Heart left ventricle (tissue), 13 donors: ENCODE measurements at regions not wholly inside any gene's neighbourhood (a gene's known extent, or its start where the extent isn't known, plus 50 kb on each side); places are given as distances from the start of the nearest gene placed in this dataset.

Experiments used
- POLR2A ChIP-seq, 2 donors: fragments of 450-650 bp; IDR thresholded peaks; one replicate each; pipeline ENCODE4 v1.6.1; 2017; ENCODE audit warnings: antibody characterized with exemption in 2 of 2, mild to moderate bottlenecking in 2 of 2, moderate library complexity in 2 of 2
- TF ChIP-seq, protein P1 (sequence below), 12 donors: fragments of 200-600 bp; sonication (generic) in 4 of 12; IDR thresholded peaks; one replicate each; pipeline versions ENCODE4 v1.5.0 to v1.8.0; 2018 to 2022; ENCODE audit warnings: antibody characterized with exemption in 12 of 12, mild to moderate bottlenecking in 5 of 12
- donor health status: ischemic (EF 13 %, LVEDD 7.1; RV severe dilation, severe dysfunction).
- donor health status: DM: no; HTN: yes; CAD: no.
- donor health status: DM: no; HTN: no; CAD: no.
- donor health status: ischemic (EF 25% LVEDD 6.9; RV normal size, moderate dysfunction).
- donor health status: ischemic (EF 25% LVEDD 5.7; RV mildly dilated, moderate dysfunction).
- donor health status: ischemic (EF 35%, LVEDD 5.7; RV mildly dilated, moderate dysfunction).
- donor health status: nonischemic (EF 11% LVEDD 7.7; RV severe dilation, severe dysfunction).
- donor health status: DM: yes; HTN: yes; CAD: no.
- donor health status: PGD.
- donor health status: ischemic (EF 29% LVEDD 5.4; RV normal size, mild dysfunction).
- donor health status: nonischemic (EF 23%, LVEDD 6.1; RV moderate dilation, normal function).

DNA sequence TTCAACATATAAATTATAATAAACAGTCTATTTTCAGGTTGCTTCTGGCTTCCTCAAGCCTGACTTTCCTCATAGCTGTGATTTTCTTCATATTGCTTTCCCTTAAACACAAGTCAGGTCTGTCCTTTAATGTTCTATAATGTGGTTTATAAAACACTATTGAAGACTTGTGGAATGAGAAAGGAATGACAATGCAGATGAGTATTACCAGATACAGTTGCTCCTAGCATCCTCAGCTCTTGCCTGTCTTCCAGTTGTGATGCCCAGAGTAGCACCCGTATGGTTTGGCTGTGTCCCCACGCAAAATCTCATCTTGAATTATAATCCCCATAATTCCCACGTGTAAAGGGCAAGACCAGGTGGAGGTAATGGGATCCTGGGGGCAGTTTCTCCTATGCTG lies 265.7 kb upstream of the BOD1L1 start:
- TF ChIP-seq, protein P1, sequence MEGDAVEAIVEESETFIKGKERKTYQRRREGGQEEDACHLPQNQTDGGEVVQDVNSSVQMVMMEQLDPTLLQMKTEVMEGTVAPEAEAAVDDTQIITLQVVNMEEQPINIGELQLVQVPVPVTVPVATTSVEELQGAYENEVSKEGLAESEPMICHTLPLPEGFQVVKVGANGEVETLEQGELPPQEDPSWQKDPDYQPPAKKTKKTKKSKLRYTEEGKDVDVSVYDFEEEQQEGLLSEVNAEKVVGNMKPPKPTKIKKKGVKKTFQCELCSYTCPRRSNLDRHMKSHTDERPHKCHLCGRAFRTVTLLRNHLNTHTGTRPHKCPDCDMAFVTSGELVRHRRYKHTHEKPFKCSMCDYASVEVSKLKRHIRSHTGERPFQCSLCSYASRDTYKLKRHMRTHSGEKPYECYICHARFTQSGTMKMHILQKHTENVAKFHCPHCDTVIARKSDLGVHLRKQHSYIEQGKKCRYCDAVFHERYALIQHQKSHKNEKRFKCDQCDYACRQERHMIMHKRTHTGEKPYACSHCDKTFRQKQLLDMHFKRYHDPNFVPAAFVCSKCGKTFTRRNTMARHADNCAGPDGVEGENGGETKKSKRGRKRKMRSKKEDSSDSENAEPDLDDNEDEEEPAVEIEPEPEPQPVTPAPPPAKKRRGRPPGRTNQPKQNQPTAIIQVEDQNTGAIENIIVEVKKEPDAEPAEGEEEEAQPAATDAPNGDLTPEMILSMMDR (IDR thresholded peaks at IDR 0.05) = no peak
- no peak for TF ChIP-seq POLR2A (IDR thresholded peaks at IDR 0.05)
